ENCODE measurements at regions not wholly inside any gene's neighbourhood (a gene's known extent, or its start where the extent isn't known, plus 50 kb on each side); places are given as distances from the start of the nearest gene placed in this dataset.

GRCh38 chr1:99139876-99140275, 124.4 kb upstream of the PLPPR4 start:
- TF ChIP-seq, protein P1, sequence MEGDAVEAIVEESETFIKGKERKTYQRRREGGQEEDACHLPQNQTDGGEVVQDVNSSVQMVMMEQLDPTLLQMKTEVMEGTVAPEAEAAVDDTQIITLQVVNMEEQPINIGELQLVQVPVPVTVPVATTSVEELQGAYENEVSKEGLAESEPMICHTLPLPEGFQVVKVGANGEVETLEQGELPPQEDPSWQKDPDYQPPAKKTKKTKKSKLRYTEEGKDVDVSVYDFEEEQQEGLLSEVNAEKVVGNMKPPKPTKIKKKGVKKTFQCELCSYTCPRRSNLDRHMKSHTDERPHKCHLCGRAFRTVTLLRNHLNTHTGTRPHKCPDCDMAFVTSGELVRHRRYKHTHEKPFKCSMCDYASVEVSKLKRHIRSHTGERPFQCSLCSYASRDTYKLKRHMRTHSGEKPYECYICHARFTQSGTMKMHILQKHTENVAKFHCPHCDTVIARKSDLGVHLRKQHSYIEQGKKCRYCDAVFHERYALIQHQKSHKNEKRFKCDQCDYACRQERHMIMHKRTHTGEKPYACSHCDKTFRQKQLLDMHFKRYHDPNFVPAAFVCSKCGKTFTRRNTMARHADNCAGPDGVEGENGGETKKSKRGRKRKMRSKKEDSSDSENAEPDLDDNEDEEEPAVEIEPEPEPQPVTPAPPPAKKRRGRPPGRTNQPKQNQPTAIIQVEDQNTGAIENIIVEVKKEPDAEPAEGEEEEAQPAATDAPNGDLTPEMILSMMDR (conservative IDR thresholded peaks at IDR 0.05 in 1 of 2, IDR thresholded peaks at IDR 0.05 in 1 of 2; ENCODE audit: low read depth in 1 of 2, low read length in 2 of 2), result no peak
- TF ChIP-seq EZH2 (IDR thresholded peaks at IDR 0.05; ENCODE audit: low read length, missing control alignments), result no peak
